ENCODE measurements at regions not wholly inside any gene's neighbourhood (a gene's known extent, or its start where the extent isn't known, plus 50 kb on each side); places are given as distances from the start of the nearest gene placed in this dataset.

GRCh38 chr1:221118938-221119320, 239.7 kb downstream of the HLX start:
- no peak for TF ChIP-seq CTCF (conservative IDR thresholded peaks at IDR 0.05)
- no peak for TF ChIP-seq ZFX (IDR thresholded peaks at IDR 0.05)
